Hippocampal formation (tissue), 2 donors: ENCODE measurements at regions not wholly inside any gene's neighbourhood (a gene's known extent, or its start where the extent isn't known, plus 50 kb on each side); places are given as distances from the start of the nearest gene placed in this dataset.

ENCODE experiments used
- DNase-seq, 2 donors: peaks; one replicate each; lab custom pipeline; 2025; lab: John Stamatoyannopoulos, UW

- no peak for DNase-seq
Measured at GRCh38 chr2:15840148-15840547, 100.2 kb upstream of the MYCN start.

- DNase-seq, result no peak
Measured at GRCh38 chr2:15840969-15841368, 99.4 kb upstream of the MYCN start.

- DNase-seq, result no peak
Measured at GRCh38 chr2:15841776-15842560, 98.4 kb upstream of the MYCN start.

- DNase-seq, result peak in 1 of 2 donors; percentile 21
Measured at GRCh38 chr2:15842758-15843666, 97.3 kb upstream of the MYCN start.

GRCh38 chr2:15844211-15844801 lies 96.0 kb upstream of the MYCN start:
- no peak for DNase-seq

GRCh38 chr2:15845294-15845693 lies 95.1 kb upstream of the MYCN start:
- no peak for DNase-seq

- DNase-seq, result no peak
Measured at GRCh38 chr2:15845737-15846405, 94.5 kb upstream of the MYCN start.

- peak in 1 of 2 donors; percentile 11 for DNase-seq
Measured at GRCh38 chr2:15846626-15847025, 93.7 kb upstream of the MYCN start.

- no peak for DNase-seq
Measured at GRCh38 chr2:15850534-15850933, 89.8 kb upstream of the MYCN start.

- no peak for DNase-seq
Measured at GRCh38 chr2:15851076-15851693, 89.2 kb upstream of the MYCN start.

- DNase-seq, result no peak
Measured at GRCh38 chr2:15852811-15853210, 87.5 kb upstream of the MYCN start.

GRCh38 chr2:15853903-15854302 lies 86.4 kb upstream of the MYCN start:
- DNase-seq, result no peak

GRCh38 chr2:15855766-15856260 lies 84.5 kb upstream of the MYCN start:
- no peak for DNase-seq

GRCh38 chr2:15856318-15856717 lies 84.0 kb upstream of the MYCN start:
- no peak for DNase-seq

- DNase-seq, result no peak
Measured at GRCh38 chr2:15858466-15858865, 81.9 kb upstream of the MYCN start.

GRCh38 chr2:15860051-15860663 lies 80.2 kb upstream of the MYCN start:
- no peak for DNase-seq

- DNase-seq, result no peak
Measured at GRCh38 chr2:15860760-15861159, 79.6 kb upstream of the MYCN start.

GRCh38 chr2:15861172-15861822 lies 79.1 kb upstream of the MYCN start:
- DNase-seq, result no peak

- DNase-seq, result no peak
Measured at GRCh38 chr2:15861898-15862297, 78.5 kb upstream of the MYCN start.

GRCh38 chr2:15863089-15863488 lies 77.3 kb upstream of the MYCN start:
- DNase-seq, result no peak
